H1 (cell line): ENCODE measurements at regions not wholly inside any gene's neighbourhood (a gene's known extent, or its start where the extent isn't known, plus 50 kb on each side); places are given as distances from the start of the nearest gene placed in this dataset.

Experiments used
- CTCF ChIA-PET: fragments of 300-600 bp; sonication (Branson Sonifier 250); formaldehyde crosslinking; loops from one replicate; lab custom pipeline; 2021; ENCODE audit not compliant: partially characterized antibody; lab: Charles Lee
- POLR2A ChIA-PET: fragments of 300-600 bp; sonication (Branson Sonifier 250); formaldehyde crosslinking; loops from one replicate; lab custom pipeline; 2021; ENCODE audit warnings: inconsistent platforms; ENCODE audit not compliant: partially characterized antibody; lab: Charles Lee
- DNase-seq, 2 experiments: peaks; one replicate each; pipeline versions ENCODE4 v3.0.0 to v3.0.0-alpha.2; 2010 to 2022; ENCODE audit warnings: low spot score in 2 of 2, low read depth in 1 of 2, mixed read lengths in 1 of 2
- FAIRE-seq: peaks from 2 replicates; lab custom pipeline; 2011; peaks lifted over from hg19 to GRCh38; lab: Jason Lieb, UNC
- H2AFZ ChIP-seq: 2 replicates; pipeline ENCODE4 v1.8.1; 2012; ENCODE audit warnings: low read length, inconsistent platforms
- H2AK5ac ChIP-seq: 2 replicates; pipeline ENCODE4 v1.6.1; 2013; ENCODE audit warnings: low read depth, low read length
- H2BK120ac ChIP-seq: replicated peaks from 2 replicates; pipeline ENCODE3; 2013; ENCODE audit warnings: low read depth, low read length, inconsistent platforms
- H2BK12ac ChIP-seq: 2 replicates; pipeline ENCODE4 v1.6.1; 2013; ENCODE audit warnings: low read depth, low read length
- H2BK15ac ChIP-seq: 2 replicates; pipeline ENCODE4 v1.6.1; 2013; ENCODE audit warnings: low read length
- H2BK20ac ChIP-seq: 2 replicates; pipeline ENCODE4 v1.6.1; 2013; ENCODE audit warnings: low read length
- H2BK5ac ChIP-seq: 2 replicates; pipeline ENCODE4 v1.6.1; 2013; ENCODE audit warnings: low read depth, low read length
- H3K14ac ChIP-seq: 2 replicates; pipeline ENCODE4 v1.6.1; 2013; ENCODE audit warnings: inconsistent platforms; ENCODE audit not compliant: insufficient read length
- H3K18ac ChIP-seq: 2 replicates; pipeline ENCODE4 v1.6.1; 2013; ENCODE audit warnings: low read length; ENCODE audit errors: extremely low read depth
- H3K23ac ChIP-seq: 2 replicates; pipeline ENCODE4 v1.6.1; 2013; ENCODE audit warnings: inconsistent platforms; ENCODE audit not compliant: insufficient read length
- H3K23me2 ChIP-seq: 2 replicates; pipeline ENCODE4 v1.6.1; 2013; ENCODE audit warnings: low read depth, low read length
- H3K27ac ChIP-seq: 2 replicates; pipeline ENCODE4 v1.6.1; 2011; ENCODE audit warnings: low read depth, low read length, inconsistent platforms
- H3K27me3 ChIP-seq, 4 experiments: replicated peaks in 1 of 4; 1 replicate in 1 of 4; 2 replicates in 3 of 4; pipeline versions ENCODE4 v1.6.1 to v1.8.1; 2011 to 2013; ENCODE audit warnings: low read length in 3 of 4, mild to moderate bottlenecking in 3 of 4, inconsistent platforms in 2 of 4, mixed read lengths in 2 of 4, moderate library complexity in 1 of 4; ENCODE audit not compliant: control insufficient read depth in 3 of 4, insufficient read depth in 3 of 4; ENCODE audit errors: extremely low read depth in 1 of 4
- H3K36me3 ChIP-seq, 4 experiments: 2 replicates each; pipeline versions ENCODE4 v1.6.1 to v1.8.1; 2011 to 2013; ENCODE audit warnings: mild to moderate bottlenecking in 4 of 4, low read length in 3 of 4, moderate library complexity in 2 of 4, control low read depth in 1 of 4, inconsistent platforms in 1 of 4; ENCODE audit not compliant: insufficient read depth in 4 of 4, control insufficient read depth in 2 of 4
- H3K4ac ChIP-seq: replicated peaks from 2 replicates; pipeline ENCODE3; 2013; ENCODE audit warnings: low read length, low read depth, mixed read lengths, inconsistent platforms; ENCODE audit not compliant: insufficient read length
- H3K4me1 ChIP-seq, 4 experiments: replicated peaks in 1 of 4; 1 replicate in 1 of 4; 2 replicates in 3 of 4; pipeline versions ENCODE4 v1.6.1 to v1.8.1; 2011 to 2013; ENCODE audit warnings: low read length in 3 of 4, inconsistent platforms in 2 of 4, mixed read lengths in 1 of 4; ENCODE audit not compliant: insufficient read depth in 4 of 4, control insufficient read depth in 3 of 4
- H3K4me2 ChIP-seq, 2 experiments: 2 replicates each; pipeline versions ENCODE4 v1.6.1 to v1.8.1; 2011 to 2013; ENCODE audit warnings: low read depth in 2 of 2, low read length in 2 of 2, control low read depth in 1 of 2, inconsistent platforms in 1 of 2, mild to moderate bottlenecking in 1 of 2; ENCODE audit not compliant: insufficient read depth in 1 of 2
- H3K4me3 ChIP-seq, 4 experiments: fragments of 200-600, 300-600 bp in 1 of 4; sonication (generic), shearing (Covaris generic), sonication (Bioruptor Twin) in 1 of 4; 2 replicates each; pipeline versions ENCODE4 v1.5.1 to v1.8.1; 2011 to 2016; ENCODE audit warnings: low read length in 4 of 4, low read depth in 3 of 4, control low read depth in 2 of 4, inconsistent platforms in 2 of 4, mild to moderate bottlenecking in 2 of 4, mixed read lengths in 1 of 4, moderate library complexity in 1 of 4; ENCODE audit not compliant: insufficient read depth in 2 of 4; ENCODE audit errors: extremely low read depth in 1 of 4
- H3K56ac ChIP-seq: replicated peaks from 2 replicates; pipeline ENCODE3; 2013; ENCODE audit warnings: low read depth, mild to moderate bottlenecking, mixed read lengths, low read length, inconsistent platforms; ENCODE audit not compliant: insufficient read length
- H3K79me1 ChIP-seq: 2 replicates; pipeline ENCODE4 v1.6.1; 2013; ENCODE audit warnings: low read depth, low read length, control low read depth
- H3K79me2 ChIP-seq, 2 experiments: 2 replicates each; pipeline versions ENCODE4 v1.6.1 to v1.8.1; 2012 to 2013; ENCODE audit warnings: low read length in 2 of 2, mild to moderate bottlenecking in 2 of 2, inconsistent platforms in 1 of 2; ENCODE audit not compliant: insufficient read depth in 2 of 2, control insufficient read depth in 1 of 2
- H3K9ac ChIP-seq, 4 experiments: replicated peaks in 1 of 4; 1 replicate in 1 of 4; 2 replicates in 3 of 4; pipeline versions ENCODE4 v1.6.1 to v1.8.1; 2011 to 2013; ENCODE audit warnings: low read depth in 3 of 4, low read length in 3 of 4, control low read depth in 2 of 4, mild to moderate bottlenecking in 2 of 4, moderate library complexity in 2 of 4, inconsistent platforms in 1 of 4; ENCODE audit errors: extremely low read depth in 1 of 4
- H3K9me3 ChIP-seq, 2 experiments: 2 replicates each; pipeline versions ENCODE4 v1.6.1 to v1.8.1; 2012 to 2013; ENCODE audit warnings: mild to moderate bottlenecking in 2 of 2, moderate library complexity in 2 of 2, control low read depth in 1 of 2, inconsistent platforms in 1 of 2, low read depth in 1 of 2, low read length in 1 of 2, mixed read lengths in 1 of 2; ENCODE audit not compliant: insufficient read depth in 2 of 2
- H4K20me1 ChIP-seq, 2 experiments: replicated peaks in 1 of 2; 2 replicates each; pipeline versions ENCODE3 to v1.8.1; 2011 to 2013; ENCODE audit warnings: inconsistent platforms in 2 of 2, low read length in 2 of 2, mild to moderate bottlenecking in 1 of 2; ENCODE audit not compliant: insufficient read depth in 2 of 2, control insufficient read depth in 1 of 2
- H4K5ac ChIP-seq: 2 replicates; pipeline ENCODE4 v1.6.1; 2013; ENCODE audit warnings: low read length, low read depth, mixed read lengths, inconsistent platforms; ENCODE audit not compliant: insufficient read length
- H4K8ac ChIP-seq: 2 replicates; pipeline ENCODE4 v1.8.0; 2013; ENCODE audit warnings: mild to moderate bottlenecking, moderate library complexity, low read length, inconsistent platforms; ENCODE audit not compliant: insufficient read depth; ENCODE audit errors: extremely low read depth
- H4K91ac ChIP-seq: replicated peaks from 2 replicates; pipeline ENCODE3; 2013; ENCODE audit warnings: low read length, mixed read lengths, inconsistent platforms; ENCODE audit not compliant: insufficient read length
- BCL11A ChIP-seq, 2 experiments: IDR thresholded peaks; one replicate each; pipeline ENCODE4 v1.6.1; 2011; ENCODE audit warnings: low read depth in 2 of 2, low read length in 2 of 2, mild to moderate bottlenecking in 2 of 2
- CBX5 ChIP-seq: fragments of 300-800, 300-1000 bp; sonication (generic); IDR thresholded peaks from 2 replicates; pipeline ENCODE4 v1.7.1; 2016; ENCODE audit warnings: antibody characterized with exemption, low read length, low read depth
- E2F6 ChIP-seq: IDR thresholded peaks from 2 replicates; pipeline ENCODE4 v1.6.1; 2012; ENCODE audit warnings: inconsistent platforms
- WGBS, 2 experiments: shearing (Covaris generic) in 1 of 2; methylation state at CpG; one replicate each; pipeline versions ENCODE4 v1.1.6 to v1.1.7; 2013 to 2015; ENCODE audit warnings: low lambda C conversion rate in 2 of 2, mixed read lengths in 2 of 2, inconsistent platforms in 1 of 2, low coverage in 1 of 2, missing lambda C conversion rate in 1 of 2; ENCODE audit not compliant: insufficient replicate concordance in 2 of 2, insufficient coverage in 1 of 2, insufficient read length in 1 of 2; ENCODE audit errors: extremely low coverage in 1 of 2, missing lambda C conversion rate in 1 of 2; 5-methylcytosine and 5-hydroxymethylcytosine counted together

DNA sequence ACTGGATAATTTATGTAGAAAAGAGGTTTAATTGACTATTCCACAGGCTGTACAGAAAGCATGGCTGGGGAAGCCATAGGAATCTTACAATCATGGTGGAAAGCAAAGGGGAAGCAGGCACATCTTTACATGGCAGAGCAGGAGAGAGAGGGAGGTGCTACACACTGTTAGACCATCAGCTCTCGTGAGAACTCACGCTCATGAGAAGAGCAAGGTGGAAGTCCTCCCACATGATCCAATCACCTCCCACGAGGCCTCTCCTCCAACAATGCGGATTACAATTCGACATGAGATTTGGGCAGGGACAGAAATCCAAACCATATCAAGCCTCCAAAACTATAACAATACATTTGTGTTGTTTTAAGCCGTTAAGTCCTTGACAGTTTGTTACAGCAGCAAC lies 257.1 kb upstream of the KCNG1 start:
- H2BK5ac ChIP-seq: no peak overlapping the region
- H2BK20ac ChIP-seq: no peak overlapping the region
- no peaks in the 10 kb centered on the region for H3K79me2 ChIP-seq
- H3K9me3 ChIP-seq: no peaks in the 10 kb centered on the region
- H3K9ac ChIP-seq: no peak overlapping the region
- no peak overlapping the region for H4K5ac ChIP-seq
- H2BK120ac ChIP-seq: no peak overlapping the region
- H2BK15ac ChIP-seq: no peak overlapping the region
- no peak overlapping the region for H2BK12ac ChIP-seq
- H4K91ac ChIP-seq: no peak overlapping the region
- no peak overlapping the region for H3K23ac ChIP-seq
- ChIA-PET POLR2A (no interaction called here), CTCF (no interaction called here)
- no peak overlapping the region for H3K14ac ChIP-seq
- no peak overlapping the region for H4K8ac ChIP-seq
- WGBS, 2 experiments: 84% methylated on average over 6 of the region's 6 CpGs; no CpG with 5 or more reads in 1 of the 2 experiments
- H3K4me1 ChIP-seq: peaks cover 0 to 3% (median 0%) of the 10 kb centered on the region in 4 experiments; a peak in 1 of 7 replicates
- H3K56ac ChIP-seq: no peak overlapping the region
- FAIRE-seq (no peak), DNase-seq (no peak)
- H4K20me1 ChIP-seq: no peaks in the 10 kb centered on the region
- H3K79me1 ChIP-seq: no peaks in the 10 kb centered on the region
- H3K4me3 ChIP-seq: no peak overlapping the region
- H3K36me3 ChIP-seq: no peaks in the 10 kb centered on the region
- no peak overlapping the region for H2AFZ ChIP-seq
- no peak overlapping the region for H3K27ac ChIP-seq
- no peaks in the 10 kb centered on the region for H3K27me3 ChIP-seq
- no peak overlapping the region for H3K4ac ChIP-seq
- TF ChIP-seq E2F6 (no peak), BCL11A (IDR thresholded peaks at IDR 0.05; ENCODE audit: low read depth in 2 of 2, low read length in 2 of 2) (no peak), CBX5 (no peak)
- no peaks in the 10 kb centered on the region for H3K23me2 ChIP-seq
- no peak overlapping the region for H3K18ac ChIP-seq
- no peak overlapping the region for H2AK5ac ChIP-seq
- no peak overlapping the region for H3K4me2 ChIP-seq
